ENCODE measurements at regions not wholly inside any gene's neighbourhood (a gene's known extent, or its start where the extent isn't known, plus 50 kb on each side); places are given as distances from the start of the nearest gene placed in this dataset.

GRCh38 chr13:109642358-109642757 lies 144.0 kb downstream of the IRS2 start:
- DNase-seq, result no peak

DNA sequence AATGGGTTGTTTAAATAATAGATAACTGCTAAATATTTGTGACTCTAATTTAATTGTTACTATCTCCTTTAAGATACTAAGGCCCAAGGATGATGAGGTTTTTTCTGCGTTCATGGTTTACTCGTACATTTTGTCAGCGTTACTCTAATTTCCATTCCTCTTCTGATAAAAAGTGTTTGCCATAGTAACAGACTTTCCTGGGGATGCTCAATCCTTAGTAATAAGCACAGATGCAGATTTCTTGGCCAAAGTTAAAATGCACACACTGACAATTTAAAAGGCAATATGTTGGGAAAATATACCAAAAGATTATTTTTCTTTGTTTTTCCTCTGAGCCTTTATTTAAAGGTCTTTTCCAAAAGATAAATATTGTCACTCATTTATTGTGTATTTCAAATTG lies 149.6 kb downstream of the IRS2 start:
- DNase-seq, result no peak

- DNase-seq, result no peak
Observed at GRCh38 chr13:109631069-109631468, 155.3 kb downstream of the IRS2 start.

GRCh38 chr13:109630271-109630670 lies 156.1 kb downstream of the IRS2 start:
- DNase-seq, result no peak

DNA sequence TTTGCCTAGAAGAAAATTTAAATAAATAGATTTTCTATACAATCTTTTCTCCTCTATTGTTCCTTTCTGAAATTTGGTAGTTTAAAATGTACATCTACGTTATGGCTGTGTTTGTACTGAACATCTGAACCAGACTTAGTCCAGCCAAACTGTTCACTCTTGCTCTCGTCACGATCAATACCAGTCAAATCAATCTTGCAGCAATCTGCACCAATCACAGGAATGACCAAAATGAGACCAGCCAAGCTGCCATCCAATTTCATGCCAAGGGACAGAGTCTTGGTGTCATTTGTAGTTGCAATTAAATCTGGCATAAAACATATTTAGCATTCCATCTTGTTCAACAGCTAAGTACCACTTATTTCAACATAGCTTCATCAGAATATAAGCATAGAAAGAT lies 156.6 kb downstream of the IRS2 start:
- DNase-seq, result no peak

DNA sequence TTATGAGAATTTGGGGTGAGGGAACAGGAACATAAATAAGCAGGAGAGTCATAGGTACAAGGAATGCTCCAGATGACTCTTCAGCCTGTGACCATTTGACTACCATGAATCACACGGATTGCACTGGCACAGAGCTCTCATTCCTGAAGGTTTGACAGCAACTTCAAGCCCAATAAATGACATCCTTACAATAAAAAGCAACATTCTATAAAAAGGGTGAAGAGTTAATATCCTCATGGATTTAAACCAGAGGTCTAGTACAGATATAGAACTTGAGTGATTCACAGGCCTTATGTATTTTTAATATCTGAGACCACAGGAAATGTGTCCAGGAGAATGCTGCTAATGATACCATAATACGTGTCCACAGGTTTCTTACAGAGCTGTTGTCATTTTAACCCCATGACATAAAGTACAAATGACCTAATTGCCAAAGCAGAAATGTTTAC lies 158.1 kb downstream of the IRS2 start:
- DNase-seq, result no peak

GRCh38 chr13:109627649-109628048 lies 158.7 kb downstream of the IRS2 start:
- no peak for DNase-seq

- no peak for DNase-seq
Observed at GRCh38 chr13:109626386-109627171, 159.8 kb downstream of the IRS2 start.

- DNase-seq, result no peak
Observed at GRCh38 chr13:109625156-109625555, 161.2 kb downstream of the IRS2 start.

DNA sequence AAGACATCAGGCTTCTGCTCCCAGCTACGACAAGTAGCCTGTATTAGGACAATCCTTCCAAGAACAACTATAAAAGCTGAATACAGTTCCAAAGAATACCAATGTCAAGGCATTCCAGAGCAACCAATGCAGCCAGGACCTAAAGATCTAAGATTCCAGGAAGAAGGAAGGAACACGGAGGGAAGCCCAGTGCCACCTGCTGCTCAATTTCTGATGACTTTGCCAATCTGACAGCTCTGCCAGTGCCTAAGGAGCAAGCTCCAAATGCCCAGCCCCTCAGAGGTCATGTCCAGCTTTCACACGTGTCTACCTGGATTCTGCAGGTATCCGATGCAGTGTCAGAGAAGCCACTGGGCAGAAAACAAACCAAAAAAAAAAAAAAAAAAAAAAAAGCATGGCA lies 164.4 kb downstream of the IRS2 start:
- no peak for DNase-seq

DNA sequence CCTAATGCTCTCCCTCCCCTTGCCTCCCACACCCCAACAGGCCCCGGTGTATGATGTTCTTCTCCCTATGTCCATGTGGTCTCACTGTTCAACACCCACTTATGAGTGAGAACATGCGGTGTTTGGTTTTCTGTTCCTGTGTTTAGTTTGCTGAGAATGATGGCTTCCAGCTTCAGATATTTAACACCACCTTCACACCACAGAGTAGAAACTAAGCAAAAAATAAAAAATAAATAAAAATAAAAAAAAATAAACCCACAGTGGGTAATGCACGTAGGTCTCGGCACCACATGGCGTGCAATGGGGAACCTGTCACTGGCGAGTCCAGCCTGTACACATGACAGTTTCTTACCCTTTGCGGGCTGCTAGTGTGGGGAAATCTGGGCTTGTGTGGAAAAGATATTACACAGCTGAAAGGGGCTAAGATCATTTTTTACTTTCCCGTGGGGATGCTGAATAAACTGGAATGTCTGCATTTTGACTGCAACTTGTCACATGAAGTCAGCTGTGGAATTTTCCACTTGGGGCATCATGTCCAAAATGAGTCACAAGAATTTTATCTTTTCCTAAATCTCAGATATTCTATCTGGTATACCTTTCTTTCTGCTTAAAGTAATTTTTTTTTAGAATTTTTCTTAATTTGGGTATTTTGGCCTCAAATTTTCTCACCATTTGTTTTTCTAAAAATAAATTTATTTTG lies 170.5 kb downstream of the IRS2 start:
- DNase-seq, result no peak

DNA sequence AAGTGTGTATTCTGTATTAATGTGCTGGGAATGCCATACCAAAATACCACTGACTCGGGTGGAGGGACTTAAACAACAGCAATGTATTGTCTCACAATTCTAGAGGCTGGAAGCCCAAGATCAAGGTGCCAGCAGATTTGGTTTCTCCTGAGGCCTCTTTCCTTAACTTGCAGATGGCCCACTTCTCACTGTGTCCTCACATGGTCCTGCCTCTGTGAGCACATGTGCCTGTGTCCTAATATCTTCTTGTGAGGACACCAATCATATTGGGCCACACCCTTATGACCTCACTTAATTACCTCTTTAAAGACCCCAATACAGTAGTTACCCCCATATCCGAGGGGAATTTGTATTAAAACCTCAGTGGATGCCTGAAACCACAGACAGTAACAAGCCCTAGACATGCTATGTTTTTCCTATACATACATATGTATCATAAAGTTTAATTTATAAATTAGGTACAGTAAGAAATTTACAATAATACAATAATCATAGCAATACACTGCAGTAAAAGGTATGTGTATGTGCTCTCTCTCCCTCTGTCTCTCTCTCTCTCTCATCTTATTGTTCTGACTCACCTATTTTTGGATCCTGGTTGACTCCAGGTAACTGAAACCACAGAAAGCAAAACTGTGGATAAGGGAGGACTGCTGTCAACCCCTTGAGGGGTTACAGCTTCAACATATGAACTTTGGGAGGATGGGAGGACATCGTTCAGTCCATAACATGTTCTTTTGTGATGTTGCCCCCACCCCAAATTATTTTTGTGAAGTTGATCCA lies 174.3 kb downstream of the IRS2 start:
- no peak for DNase-seq

DNA sequence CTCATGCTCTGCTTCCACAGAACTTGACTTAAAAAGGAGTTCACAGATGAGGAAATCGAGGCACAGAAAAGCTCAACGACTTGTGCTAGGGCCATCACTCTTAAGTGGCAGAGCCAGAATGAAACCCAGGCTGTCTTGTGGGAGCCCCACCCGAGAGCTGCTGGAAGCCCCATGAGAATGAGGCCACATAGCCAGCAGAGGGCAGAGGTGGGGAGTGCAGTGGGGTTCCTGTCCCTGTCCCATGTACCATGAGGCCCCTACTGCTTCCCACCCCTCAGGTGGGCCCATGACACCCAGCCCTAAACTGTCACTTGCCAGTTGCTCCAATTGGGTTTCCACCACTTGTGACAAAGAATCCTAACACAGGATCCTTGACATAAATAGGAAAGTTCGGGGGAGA lies 175.9 kb downstream of the IRS2 start:
- peak in 1 of 2 donors; percentile 22 for DNase-seq

- DNase-seq, result no peak
Observed at GRCh38 chr13:109608503-109608902, 177.9 kb downstream of the IRS2 start.

DNA sequence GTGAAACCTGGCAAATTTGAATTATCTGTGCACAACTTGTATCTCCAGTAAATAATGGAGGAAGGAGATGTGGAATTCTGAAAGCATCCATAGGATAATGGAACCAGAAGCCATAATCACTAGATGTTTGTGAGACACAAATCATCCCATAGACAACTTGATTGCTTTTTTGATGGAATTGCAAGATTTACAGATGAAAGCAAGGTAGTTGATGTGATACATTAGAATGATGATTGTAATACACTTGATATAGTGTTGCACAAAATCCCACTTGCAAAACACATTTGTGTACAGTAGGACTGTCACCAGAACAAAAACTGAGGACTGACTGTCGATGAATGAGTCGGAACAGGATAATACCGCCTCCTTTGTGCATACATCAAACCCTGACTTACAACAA lies 178.3 kb downstream of the IRS2 start:
- no peak for DNase-seq

DNA sequence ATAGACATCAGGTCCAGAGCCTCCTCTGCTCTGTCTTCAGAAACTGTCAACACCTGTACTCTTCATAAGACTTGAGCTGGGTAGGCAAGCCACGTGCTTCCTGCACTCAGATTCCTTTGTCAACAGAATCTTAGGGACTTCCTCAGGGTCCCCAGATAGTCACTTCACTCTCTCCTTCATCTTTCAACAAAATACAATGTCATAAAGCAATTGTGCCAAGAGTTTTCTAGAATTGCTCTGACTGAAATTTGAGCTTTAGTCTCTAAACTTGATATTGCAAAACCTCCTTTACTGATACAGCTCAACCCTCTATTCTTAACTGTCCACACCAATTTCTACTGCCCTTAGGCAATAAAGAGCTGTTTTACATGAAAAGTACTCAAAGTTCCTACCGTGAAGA lies 179.9 kb downstream of the IRS2 start:
- DNase-seq, result no peak

DNA sequence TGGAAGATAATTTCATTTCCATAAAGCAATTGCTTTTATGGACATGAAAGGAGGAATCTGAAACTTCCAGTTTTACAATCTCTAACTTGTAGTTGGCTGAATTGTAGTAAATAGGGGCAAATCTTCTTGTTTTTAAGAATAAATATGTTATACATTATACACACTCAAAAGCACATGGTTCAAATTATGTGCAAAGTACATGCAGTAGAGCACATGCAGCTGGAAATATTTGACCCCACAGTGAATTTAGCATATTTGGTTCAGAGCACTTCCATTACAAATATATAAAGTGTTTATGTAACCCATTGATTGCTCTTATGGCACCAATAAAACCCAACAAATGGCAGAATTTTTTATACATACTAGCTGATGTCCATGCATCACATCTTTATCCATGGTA lies 180.5 kb downstream of the IRS2 start:
- no peak for DNase-seq

DNA sequence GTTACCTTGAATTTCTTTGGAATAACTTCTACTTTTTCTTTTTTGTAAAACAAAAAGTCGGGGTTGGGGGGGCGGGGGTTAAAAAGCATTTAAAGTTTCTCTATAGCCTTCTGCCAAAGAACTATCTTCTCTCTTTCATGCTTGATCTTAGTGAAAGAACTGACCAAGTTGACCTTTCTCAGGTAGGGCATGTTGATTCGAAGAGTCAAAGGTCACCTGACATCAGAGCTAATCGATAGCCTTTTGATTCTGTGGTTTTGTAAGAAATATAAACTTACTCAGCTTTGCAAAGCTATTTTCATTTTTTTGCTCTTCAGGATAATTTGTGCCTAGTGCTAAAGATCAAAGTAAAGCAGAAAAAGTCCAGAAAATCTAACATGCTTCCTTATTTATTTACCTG lies 181.5 kb downstream of the IRS2 start:
- DNase-seq, result no peak

- no peak for DNase-seq
Observed at GRCh38 chr13:109602356-109602755, 184.0 kb downstream of the IRS2 start.

DNA sequence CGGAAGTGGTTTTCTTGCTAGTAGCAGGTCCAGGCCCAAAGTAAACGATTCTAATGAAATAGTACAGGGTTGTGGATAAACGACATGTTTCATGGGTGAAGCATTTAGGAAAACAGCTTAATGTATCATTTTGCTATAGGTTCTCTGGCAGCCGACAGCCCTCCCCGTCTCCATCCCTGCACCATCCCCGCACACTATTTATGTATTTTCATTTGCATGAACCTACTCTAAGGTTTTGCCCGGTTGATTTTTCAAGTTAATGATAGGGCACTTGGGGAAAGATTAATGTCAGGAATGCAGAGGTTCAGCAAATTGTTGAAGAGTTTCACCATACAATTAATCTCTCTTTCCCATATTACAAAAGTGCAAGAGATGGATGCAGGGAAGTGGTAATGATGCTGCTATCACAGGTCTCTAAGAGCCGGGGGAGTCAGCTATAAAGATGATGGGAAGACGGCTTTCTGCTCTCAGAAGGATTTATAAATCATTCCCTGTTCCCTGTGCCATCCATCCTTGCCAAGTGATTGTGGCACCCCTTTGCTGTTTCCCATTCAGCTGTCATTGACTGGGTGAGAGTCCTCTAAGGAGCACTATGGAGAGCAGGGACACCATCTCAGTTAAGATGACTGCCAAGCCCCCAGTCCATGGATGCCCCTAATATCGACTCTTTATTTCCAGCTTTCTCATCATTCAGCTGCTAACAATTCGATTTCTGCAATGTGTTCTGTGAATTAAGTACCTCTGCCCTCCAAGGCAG lies 186.3 kb downstream of the IRS2 start:
- DNase-seq, result no peak

DNA sequence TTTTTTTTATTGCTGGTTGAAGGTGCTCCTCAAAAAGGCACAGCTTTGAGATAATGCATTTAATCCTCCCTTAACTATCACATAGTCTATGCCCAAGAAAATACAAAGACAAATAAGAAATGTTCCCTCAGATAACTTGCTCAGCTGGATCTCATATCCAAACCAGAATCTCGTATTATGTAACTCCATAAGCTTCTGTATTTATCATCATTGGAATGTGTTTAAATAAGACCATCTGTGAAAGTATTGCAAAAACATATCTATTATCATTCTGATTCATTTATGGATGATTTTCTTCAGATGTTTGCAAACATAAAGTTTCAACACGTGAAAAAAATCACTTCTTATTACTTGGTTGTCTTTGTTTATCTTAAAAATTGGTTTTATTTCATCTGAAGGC lies 190.9 kb downstream of the IRS2 start:
- DNase-seq, result no peak

DNA sequence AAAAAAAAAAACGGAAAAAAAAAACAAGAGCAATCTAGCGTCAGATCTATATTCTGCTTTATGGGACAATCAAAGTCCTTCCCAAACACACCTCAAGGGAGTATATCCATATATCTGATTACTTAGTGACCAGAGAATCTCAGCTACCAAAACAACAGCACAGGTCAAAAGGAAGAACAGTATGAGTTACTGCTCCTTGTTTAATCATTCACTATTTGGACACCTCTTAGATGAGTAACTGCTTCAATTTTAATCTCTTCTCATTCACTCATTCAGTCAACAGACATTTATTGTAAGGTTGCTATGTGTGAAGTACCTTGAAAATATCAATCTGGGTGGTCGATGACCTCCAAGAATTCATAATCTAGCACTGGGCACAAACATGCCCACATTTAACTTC lies 193.2 kb downstream of the IRS2 start:
- DNase-seq, result no peak

DNA sequence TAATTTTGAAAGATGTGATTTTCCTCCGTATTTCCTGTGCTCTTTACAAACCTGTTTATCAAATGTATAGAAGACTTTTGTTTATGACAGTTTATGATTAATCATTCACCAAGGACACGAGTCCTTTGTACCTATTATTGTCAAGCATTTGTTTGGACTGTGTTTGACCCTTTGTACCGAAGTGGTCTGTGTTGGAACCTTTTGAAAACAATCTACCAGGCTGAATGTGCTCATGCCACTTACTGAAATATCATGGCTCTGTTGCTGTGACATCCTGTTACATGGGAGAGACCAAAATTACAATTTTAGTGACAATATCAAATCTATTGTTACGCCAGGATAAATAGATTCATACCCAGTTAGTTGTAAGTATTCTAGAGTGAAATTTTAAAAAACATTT lies 193.6 kb downstream of the IRS2 start:
- DNase-seq, result no peak

Data from stimulated activated CD4-positive, alpha-beta T cell treated with anti-CD3 and anti-CD28 coated beads, Interleukin-2, amount 100 ng/mL, for 24 hours (primary cell).